GM23248 (cell line): ENCODE measurements at regions not wholly inside any gene's neighbourhood (a gene's known extent, or its start where the extent isn't known, plus 50 kb on each side); places are given as distances from the start of the nearest gene placed in this dataset.

Source experiments
- DNase-seq: peaks from one replicate; pipeline ENCODE4 v3.0.0-alpha.2; 2015
- H2AFZ ChIP-seq: fragments of 200-600 bp; sonication (generic); 2 replicates; pipeline ENCODE4 v1.6.1; 2016; ENCODE audit warnings: antibody characterized with exemption
- H3F3A ChIP-seq: fragments of 200-600 bp; sonication (generic); 2 replicates; pipeline ENCODE4 v1.6.1; 2016; ENCODE audit warnings: mild to moderate bottlenecking, antibody characterized with exemption, mixed run types; ENCODE audit not compliant: insufficient read depth
- H3K27ac ChIP-seq: fragments of 200-600 bp; sonication (generic); 2 replicates; pipeline ENCODE4 v1.5.1; 2016; ENCODE audit warnings: mild to moderate bottlenecking
- H3K27me3 ChIP-seq: fragments of 200-600 bp; sonication (generic); replicated peaks from 2 replicates; pipeline ENCODE4 v1.6.1; 2016; ENCODE audit warnings: mild to moderate bottlenecking; ENCODE audit not compliant: insufficient read depth
- H3K36me3 ChIP-seq: fragments of 200-600 bp; sonication (generic); 2 replicates; pipeline ENCODE4 v1.6.1; 2016; ENCODE audit warnings: low read depth, mild to moderate bottlenecking
- H3K4me1 ChIP-seq: fragments of 200-600 bp; sonication (generic); 2 replicates; pipeline ENCODE4 v1.6.1; 2016; ENCODE audit warnings: mild to moderate bottlenecking; ENCODE audit not compliant: insufficient read depth
- H3K4me2 ChIP-seq: fragments of 200-600 bp; sonication (generic); one replicate; pipeline ENCODE4 v1.6.1; 2016; ENCODE audit warnings: mild to moderate bottlenecking; ENCODE audit not compliant: unreplicated experiment
- H3K4me3 ChIP-seq: fragments of 200-600 bp; sonication (generic); 2 replicates; pipeline ENCODE4 v1.5.1; 2016; ENCODE audit warnings: mild to moderate bottlenecking
- H3K79me2 ChIP-seq: fragments of 200-600 bp; sonication (generic); 2 replicates; pipeline ENCODE4 v1.6.1; 2016; ENCODE audit warnings: mild to moderate bottlenecking; ENCODE audit not compliant: insufficient read depth
- H3K9ac ChIP-seq: fragments of 200-600 bp; sonication (generic); 2 replicates; pipeline ENCODE4 v1.6.1; 2016; ENCODE audit warnings: mild to moderate bottlenecking
- H3K9me2 ChIP-seq: fragments of 200-600 bp; sonication (generic); 2 replicates; pipeline ENCODE4 v1.6.1; 2016; ENCODE audit warnings: mixed run types, mild to moderate bottlenecking, moderate library complexity; ENCODE audit not compliant: insufficient read depth
- H3K9me3 ChIP-seq: fragments of 200-600 bp; sonication (generic); one replicate; pipeline ENCODE4 v1.6.1; 2017; ENCODE audit warnings: low read depth
- H4K20me1 ChIP-seq: fragments of 200-600 bp; sonication (generic); 2 replicates; pipeline ENCODE4 v1.6.0; 2016; ENCODE audit not compliant: insufficient read depth
- EZH2 ChIP-seq: fragments of 200-600 bp; sonication (generic); IDR thresholded peaks from 2 replicates; pipeline ENCODE4 v1.6.1; 2018; ENCODE audit warnings: antibody characterized with exemption, mild to moderate bottlenecking; ENCODE audit not compliant: insufficient read depth, poor library complexity, severe bottlenecking
- EZH2phosphoT487 ChIP-seq: fragments of 200-600 bp; sonication (generic); IDR thresholded peaks from 2 replicates; pipeline ENCODE4 v1.6.1; 2018; ENCODE audit warnings: antibody characterized with exemption, moderate library complexity, mild to moderate bottlenecking, low read depth; ENCODE audit not compliant: insufficient read depth
- WGBS, 2 experiments: methylation state at CpG; one replicate each; pipeline ENCODE4 v1.1.6; 2015 to 2017; ENCODE audit warnings: low lambda C conversion rate in 2 of 2, low coverage in 1 of 2; ENCODE audit errors: missing lambda C conversion rate in 2 of 2; 5-methylcytosine and 5-hydroxymethylcytosine counted together
- in situ Hi-C: fragments of 300-500 bp; cut with MboI; formaldehyde crosslinking; loops from 2 replicates; pipeline ENCODE4 v1.15.0; 2020

GRCh38 chr1:82423174-82423815 is 622.6 kb downstream of the ADGRL2 start:
- Histone ChIP-seq H3K36me3 (no peaks in the 10 kb centered on the region), H3K27me3 (no peaks in the 10 kb centered on the region), H2AFZ (no peak overlapping the region), H3K9me2 (no peaks in the 10 kb centered on the region), H3K9me3 (no peaks in the 10 kb centered on the region), H3F3A (no peaks in the 10 kb centered on the region), H3K79me2 (no peaks in the 10 kb centered on the region), H3K4me3 (no peak overlapping the region), H3K27ac (no peak overlapping the region), H4K20me1 (no peaks in the 10 kb centered on the region), H3K4me2 (no peak overlapping the region), H3K4me1 (no peaks in the 10 kb centered on the region), H3K9ac (no peak overlapping the region)
- TF ChIP-seq EZH2 (no peak), EZH2phosphoT487 (no peak)
- in situ Hi-C loops: no loop called here
- DNase-seq: no peak

- no peaks in the 10 kb centered on the region for H3K9me2 ChIP-seq
- 18 to 19% methylated on average over 2 of the region's 2 CpGs for WGBS, 2 experiments
Observed at GRCh38 chr1:82421782-82422181, 621.0 kb downstream of the ADGRL2 start.

GRCh38 chr1:82420584-82420983 is 619.9 kb downstream of the ADGRL2 start:
- Histone ChIP-seq H3K4me2 (no peak overlapping the region), H3K4me1 (no peaks in the 10 kb centered on the region), H3K4me3 (no peak overlapping the region), H3K27me3 (no peaks in the 10 kb centered on the region), H3K79me2 (no peaks in the 10 kb centered on the region), H2AFZ (no peak overlapping the region), H3K36me3 (no peaks in the 10 kb centered on the region), H3F3A (no peaks in the 10 kb centered on the region), H3K9me2 (no peaks in the 10 kb centered on the region), H4K20me1 (no peaks in the 10 kb centered on the region), H3K27ac (no peak overlapping the region), H3K9ac (no peak overlapping the region), H3K9me3 (no peaks in the 10 kb centered on the region)
- 19 to 26% methylated on average over 3 of the region's 3 CpGs for WGBS, 2 experiments
- DNase-seq: no peak
- in situ Hi-C loops: no loop called here
- TF ChIP-seq EZH2 (no peak), EZH2phosphoT487 (no peak)

More at GRCh38 chr1:82421782-82422181, 621.0 kb downstream of the ADGRL2 start:
- no peak overlapping the region for H3K9ac ChIP-seq
- H3K36me3 ChIP-seq: no peaks in the 10 kb centered on the region
- H3K27ac ChIP-seq: no peak overlapping the region
- no peaks in the 10 kb centered on the region for H3K27me3 ChIP-seq
- TF ChIP-seq EZH2 (no peak), EZH2phosphoT487 (no peak)
- H4K20me1 ChIP-seq: no peaks in the 10 kb centered on the region
- H3K79me2 ChIP-seq: no peaks in the 10 kb centered on the region
- H2AFZ ChIP-seq: no peak overlapping the region
- no peaks in the 10 kb centered on the region for H3K9me3 ChIP-seq
- in situ Hi-C loops: no loop called here
- no peaks in the 10 kb centered on the region for H3F3A ChIP-seq
- DNase-seq: no peak
- H3K4me2 ChIP-seq: no peak overlapping the region
- H3K4me1 ChIP-seq: no peaks in the 10 kb centered on the region
- no peak overlapping the region for H3K4me3 ChIP-seq

- WGBS, 2 experiments: 26 to 27% methylated on average over 1 of the region's 1 CpG
- no peak overlapping the region for H3K4me2 ChIP-seq
- H3K4me3 ChIP-seq: no peak overlapping the region
- H3K9me3 ChIP-seq: no peaks in the 10 kb centered on the region
- H3K9ac ChIP-seq: no peak overlapping the region
- no peaks in the 10 kb centered on the region for H4K20me1 ChIP-seq
- H3K79me2 ChIP-seq: no peaks in the 10 kb centered on the region
- no peak for DNase-seq
- H3F3A ChIP-seq: no peaks in the 10 kb centered on the region
- H3K9me2 ChIP-seq: no peaks in the 10 kb centered on the region
- in situ Hi-C loops: no loop called here
- no peaks in the 10 kb centered on the region for H3K27me3 ChIP-seq
- H3K36me3 ChIP-seq: no peaks in the 10 kb centered on the region
- no peak overlapping the region for H2AFZ ChIP-seq
- no peaks in the 10 kb centered on the region for H3K4me1 ChIP-seq
- no peak for TF ChIP-seq EZH2
- TF ChIP-seq EZH2phosphoT487: no peak
- no peak overlapping the region for H3K27ac ChIP-seq
Observed at GRCh38 chr1:82411605-82412004, 610.9 kb downstream of the ADGRL2 start.

DNA sequence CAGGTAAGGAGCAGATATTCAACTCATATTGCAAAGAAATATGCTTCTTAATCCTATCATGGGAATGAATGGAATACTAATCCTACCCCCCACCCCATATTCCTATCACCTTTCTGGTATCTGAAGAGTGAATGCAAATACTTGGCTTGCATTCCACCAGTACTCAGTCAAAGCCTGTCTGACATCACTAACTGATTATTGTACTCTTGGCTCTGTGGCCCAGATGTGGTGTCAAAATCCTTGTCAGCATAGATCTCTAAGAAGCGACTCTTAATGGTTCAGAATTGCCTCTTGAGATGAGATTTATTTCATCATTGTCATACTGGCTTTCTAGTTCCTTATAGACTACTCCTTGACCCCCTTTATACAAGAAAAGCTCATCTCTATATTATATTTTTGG is 604.6 kb downstream of the ADGRL2 start:
- Histone ChIP-seq H3K27me3 (no peaks in the 10 kb centered on the region), H3K9me2 (no peaks in the 10 kb centered on the region; the same call in 1 of the 2 replicates), H3K4me2 (no peak overlapping the region), H3K36me3 (no peaks in the 10 kb centered on the region), H3K4me3 (no peak overlapping the region), H3K9me3 (no peaks in the 10 kb centered on the region), H3K79me2 (no peaks in the 10 kb centered on the region), H3K27ac (no peak overlapping the region), H4K20me1 (no peaks in the 10 kb centered on the region), H3F3A (no peaks in the 10 kb centered on the region), H3K4me1 (no peaks in the 10 kb centered on the region), H3K9ac (no peak overlapping the region), H2AFZ (no peak overlapping the region)
- WGBS, 2 experiments: 0 to 9% methylated on average over 1 of the region's 1 CpG
- DNase-seq: no peak
- TF ChIP-seq EZH2: no peak
- no peak for TF ChIP-seq EZH2phosphoT487
- in situ Hi-C loops: no loop called here
